Stimulated activated CD8-positive, alpha-beta memory T cell treated with anti-CD3 and anti-CD28 coated beads, Interleukin-15, amount 100 ng/mL, for 48 hours (primary cell): ENCODE measurements at regions not wholly inside any gene's neighbourhood (a gene's known extent, or its start where the extent isn't known, plus 50 kb on each side); places are given as distances from the start of the nearest gene placed in this dataset.
"Not testable (repeated sequence)": the region's sequence is repeated elsewhere in the genome, so short reads cannot be mapped to it uniquely, and the experiment has no call there.

Experiments used
- DNase-seq, 2 donors: peaks; one replicate each; pipeline ENCODE4 v3.0.0-alpha.2; 2020; ENCODE audit warnings: low read depth in 2 of 2

- DNase-seq: not testable (repeated sequence)
Measured at GRCh38 chr10:42533866-42534265, 104.5 kb downstream of the ZNF33B start.

GRCh38 chr10:42532996-42533395 is 105.4 kb downstream of the ZNF33B start:
- DNase-seq: no peak

- DNase-seq: no peak
Measured at GRCh38 chr10:42523098-42523497, 115.3 kb downstream of the ZNF33B start.

GRCh38 chr10:42519761-42520460 is 118.5 kb downstream of the ZNF33B start:
- no peak for DNase-seq

GRCh38 chr10:42519079-42519478 is 119.3 kb downstream of the ZNF33B start:
- no peak for DNase-seq

- no peak for DNase-seq
Measured at GRCh38 chr10:42513921-42514320, 124.4 kb downstream of the ZNF33B start.

- DNase-seq: no peak
Measured at GRCh38 chr10:42491801-42492200, 146.6 kb downstream of the ZNF33B start.

- no peak for DNase-seq
Measured at GRCh38 chr10:42491001-42491592, 147.3 kb downstream of the ZNF33B start.

- DNase-seq: no peak
Measured at GRCh38 chr10:42490368-42490767, 148.0 kb downstream of the ZNF33B start.

GRCh38 chr10:42488416-42488815 is 150.0 kb downstream of the ZNF33B start:
- DNase-seq: no peak

GRCh38 chr10:42482411-42482810 is 156.0 kb downstream of the ZNF33B start:
- no peak for DNase-seq

GRCh38 chr10:42479057-42479456 is 159.3 kb downstream of the ZNF33B start:
- DNase-seq: no peak

- DNase-seq: no peak
Measured at GRCh38 chr10:42477170-42477569, 161.2 kb downstream of the ZNF33B start.

GRCh38 chr10:42476101-42476500 is 162.3 kb downstream of the ZNF33B start:
- no peak for DNase-seq

- DNase-seq: no peak
Measured at GRCh38 chr10:42475168-42476098, 162.9 kb downstream of the ZNF33B start.

GRCh38 chr10:42454313-42454712 is 184.1 kb downstream of the ZNF33B start:
- DNase-seq: no peak

GRCh38 chr10:42431095-42431494 is 207.3 kb downstream of the ZNF33B start:
- DNase-seq: no peak

- no peak for DNase-seq
Measured at GRCh38 chr10:42428534-42428933, 209.8 kb downstream of the ZNF33B start.

- no peak for DNase-seq
Measured at GRCh38 chr10:42422911-42423310, 215.5 kb downstream of the ZNF33B start.

GRCh38 chr10:42421812-42422211 is 216.6 kb downstream of the ZNF33B start:
- no peak for DNase-seq

- DNase-seq: no peak
Measured at GRCh38 chr10:42419789-42420188, 218.6 kb downstream of the ZNF33B start.

GRCh38 chr10:42380926-42381547 is 257.3 kb downstream of the ZNF33B start:
- no peak for DNase-seq
